Mammary epithelial cell (primary cell): ENCODE measurements at regions not wholly inside any gene's neighbourhood (a gene's known extent, or its start where the extent isn't known, plus 50 kb on each side); places are given as distances from the start of the nearest gene placed in this dataset.

Experiments used
- EZH2 ChIP-seq: IDR thresholded peaks from 2 replicates; pipeline ENCODE4 v1.6.1; 2012; ENCODE audit warnings: low read length, inconsistent platforms, borderline replicate concordance
- TF ChIP-seq, protein P1 (sequence below), 2 donors: IDR thresholded peaks in 1 of 2; conservative IDR thresholded peaks in 1 of 2; 2 replicates each; pipeline ENCODE4 v1.5.1; 2011 to 2012; ENCODE audit warnings: inconsistent platforms in 2 of 2, low read length in 2 of 2, mild to moderate bottlenecking in 2 of 2, control low read depth in 1 of 2, low read depth in 1 of 2; ENCODE audit not compliant: insufficient read depth in 1 of 2; ENCODE audit errors: extremely low read depth in 1 of 2

DNA sequence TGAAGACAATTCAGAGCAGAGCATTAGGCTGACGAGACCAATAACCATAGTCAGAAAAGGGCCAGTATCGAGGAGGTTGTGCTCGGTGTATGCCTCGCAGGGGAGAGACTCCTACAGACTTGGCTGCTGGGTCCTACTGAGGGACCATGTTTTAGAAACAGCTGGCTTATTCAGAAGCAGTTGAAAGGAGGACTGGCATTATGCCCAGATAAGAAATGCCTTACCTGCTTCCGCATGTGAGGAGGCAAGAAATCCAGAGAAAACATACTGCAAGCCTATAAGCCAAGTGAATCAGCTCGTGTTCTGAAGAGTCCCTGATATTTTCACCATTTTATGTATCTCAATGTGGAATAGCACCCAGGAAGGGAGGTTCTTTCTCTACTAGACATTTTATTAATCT, 434.7 kb downstream of the GRB14 start:
- no peak for TF ChIP-seq EZH2
- TF ChIP-seq, protein P1, sequence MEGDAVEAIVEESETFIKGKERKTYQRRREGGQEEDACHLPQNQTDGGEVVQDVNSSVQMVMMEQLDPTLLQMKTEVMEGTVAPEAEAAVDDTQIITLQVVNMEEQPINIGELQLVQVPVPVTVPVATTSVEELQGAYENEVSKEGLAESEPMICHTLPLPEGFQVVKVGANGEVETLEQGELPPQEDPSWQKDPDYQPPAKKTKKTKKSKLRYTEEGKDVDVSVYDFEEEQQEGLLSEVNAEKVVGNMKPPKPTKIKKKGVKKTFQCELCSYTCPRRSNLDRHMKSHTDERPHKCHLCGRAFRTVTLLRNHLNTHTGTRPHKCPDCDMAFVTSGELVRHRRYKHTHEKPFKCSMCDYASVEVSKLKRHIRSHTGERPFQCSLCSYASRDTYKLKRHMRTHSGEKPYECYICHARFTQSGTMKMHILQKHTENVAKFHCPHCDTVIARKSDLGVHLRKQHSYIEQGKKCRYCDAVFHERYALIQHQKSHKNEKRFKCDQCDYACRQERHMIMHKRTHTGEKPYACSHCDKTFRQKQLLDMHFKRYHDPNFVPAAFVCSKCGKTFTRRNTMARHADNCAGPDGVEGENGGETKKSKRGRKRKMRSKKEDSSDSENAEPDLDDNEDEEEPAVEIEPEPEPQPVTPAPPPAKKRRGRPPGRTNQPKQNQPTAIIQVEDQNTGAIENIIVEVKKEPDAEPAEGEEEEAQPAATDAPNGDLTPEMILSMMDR (conservative IDR thresholded peaks at IDR 0.05 in 1 of 2, IDR thresholded peaks at IDR 0.05 in 1 of 2; ENCODE audit: extremely low read depth in 1 of 2, insufficient read depth in 1 of 2, low read depth in 1 of 2, low read length in 2 of 2): no peak
